ENCODE measurements at regions not wholly inside any gene's neighbourhood (a gene's known extent, or its start where the extent isn't known, plus 50 kb on each side); places are given as distances from the start of the nearest gene placed in this dataset.

DNA sequence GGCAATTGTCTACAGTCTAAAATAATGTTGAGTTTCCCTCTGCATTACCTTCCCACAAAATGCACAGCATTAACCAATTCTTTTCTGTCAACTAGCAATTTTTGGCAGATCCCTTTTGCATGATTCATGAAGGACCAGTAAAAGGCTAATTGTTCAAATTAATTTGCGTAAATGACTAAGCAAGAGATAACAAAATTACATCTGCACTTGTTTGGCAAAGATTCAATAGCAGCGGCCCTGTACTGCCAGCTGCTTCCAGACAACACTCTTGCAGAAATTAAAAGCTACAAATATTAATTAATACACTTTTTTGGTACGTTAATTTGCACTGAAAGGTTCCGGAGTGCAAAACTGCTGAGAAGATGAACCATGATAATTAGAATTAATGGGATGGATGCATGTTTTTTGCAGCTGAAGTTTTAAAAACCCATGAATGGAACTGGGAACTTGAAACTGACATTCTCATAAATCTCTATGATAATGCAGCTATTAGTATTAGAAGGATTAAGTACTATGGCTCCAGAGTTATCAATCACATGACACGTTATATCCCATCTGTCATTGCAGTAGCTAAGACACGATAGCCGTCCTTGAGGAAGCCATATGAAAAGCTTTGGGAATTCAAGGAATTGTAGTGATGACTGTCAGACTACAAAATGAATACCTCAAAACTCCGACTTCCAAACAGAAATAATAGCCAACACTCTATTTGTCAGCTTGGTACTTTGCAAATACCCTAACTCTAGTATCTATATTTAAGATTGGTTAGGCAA is 1268.3 kb upstream of the ACVR2A start:
- intact Hi-C loops (cut with micrococcal nuclease; ENCODE audit: unreplicated experiment) (no loop called here), in situ Hi-C loops (cut with HindIII; ENCODE audit: low pct_unique_long_range_greater_than_20kb, low sequenced_read_pairs) (no loop called here)
- Histone ChIP-seq H3K4me3 (ENCODE audit: low read depth in 2 of 2, low read length in 2 of 2) (no peak overlapping the region), H3K27me3 (ENCODE audit: control insufficient read depth, insufficient read depth, low read length) (no peaks in the 10 kb centered on the region), H3K36me3 (ENCODE audit: control insufficient read depth, insufficient read depth, low read length) (no peaks in the 10 kb centered on the region), H3K4me1 (ENCODE audit: control insufficient read depth, insufficient read depth, low read length) (no peaks in the 10 kb centered on the region; the same call in 1 of the 2 replicates), H3K9me3 (ENCODE audit: control insufficient read depth, insufficient read depth, low read depth, low read length) (no peaks in the 10 kb centered on the region), H3K27ac (ENCODE audit: low read length) (no peak overlapping the region)
- no peak for DNase-seq (ENCODE audit: low read depth, low spot score)
- no TSS peak for BruUV-seq (replicated peaks)
- POLR2A ChIA-PET: no interaction called here
- TF ChIP-seq, protein P1, sequence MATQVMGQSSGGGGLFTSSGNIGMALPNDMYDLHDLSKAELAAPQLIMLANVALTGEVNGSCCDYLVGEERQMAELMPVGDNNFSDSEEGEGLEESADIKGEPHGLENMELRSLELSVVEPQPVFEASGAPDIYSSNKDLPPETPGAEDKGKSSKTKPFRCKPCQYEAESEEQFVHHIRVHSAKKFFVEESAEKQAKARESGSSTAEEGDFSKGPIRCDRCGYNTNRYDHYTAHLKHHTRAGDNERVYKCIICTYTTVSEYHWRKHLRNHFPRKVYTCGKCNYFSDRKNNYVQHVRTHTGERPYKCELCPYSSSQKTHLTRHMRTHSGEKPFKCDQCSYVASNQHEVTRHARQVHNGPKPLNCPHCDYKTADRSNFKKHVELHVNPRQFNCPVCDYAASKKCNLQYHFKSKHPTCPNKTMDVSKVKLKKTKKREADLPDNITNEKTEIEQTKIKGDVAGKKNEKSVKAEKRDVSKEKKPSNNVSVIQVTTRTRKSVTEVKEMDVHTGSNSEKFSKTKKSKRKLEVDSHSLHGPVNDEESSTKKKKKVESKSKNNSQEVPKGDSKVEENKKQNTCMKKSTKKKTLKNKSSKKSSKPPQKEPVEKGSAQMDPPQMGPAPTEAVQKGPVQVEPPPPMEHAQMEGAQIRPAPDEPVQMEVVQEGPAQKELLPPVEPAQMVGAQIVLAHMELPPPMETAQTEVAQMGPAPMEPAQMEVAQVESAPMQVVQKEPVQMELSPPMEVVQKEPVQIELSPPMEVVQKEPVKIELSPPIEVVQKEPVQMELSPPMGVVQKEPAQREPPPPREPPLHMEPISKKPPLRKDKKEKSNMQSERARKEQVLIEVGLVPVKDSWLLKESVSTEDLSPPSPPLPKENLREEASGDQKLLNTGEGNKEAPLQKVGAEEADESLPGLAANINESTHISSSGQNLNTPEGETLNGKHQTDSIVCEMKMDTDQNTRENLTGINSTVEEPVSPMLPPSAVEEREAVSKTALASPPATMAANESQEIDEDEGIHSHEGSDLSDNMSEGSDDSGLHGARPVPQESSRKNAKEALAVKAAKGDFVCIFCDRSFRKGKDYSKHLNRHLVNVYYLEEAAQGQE (IDR thresholded peaks at IDR 0.05; ENCODE audit: insufficient read depth in 1 of 2, low read depth in 2 of 2, low read length in 1 of 2): no peak
- TF ChIP-seq SIN3A (IDR thresholded peaks at IDR 0.05; ENCODE audit: borderline replicate concordance, insufficient read depth, low read depth, low read length): no peak
- TF ChIP-seq CTCF (IDR thresholded peaks at IDR 0.05): no peak
- TF ChIP-seq POLR2AphosphoS5 (IDR thresholded peaks at IDR 0.05; ENCODE audit: low read depth, low read length): no peak
- no peak for TF ChIP-seq TCF7L2 (IDR thresholded peaks at IDR 0.05; ENCODE audit: low read depth, low read length)
- CTCF ChIA-PET: no interaction called here
- no peak for ATAC-seq

- intact Hi-C loops (cut with micrococcal nuclease; ENCODE audit: unreplicated experiment): no loop called here
Observed at GRCh38 chr2:146572598-146572997, 1272.2 kb upstream of the ACVR2A start.

More at GRCh38 chr2:146572598-146572997, 1272.2 kb upstream of the ACVR2A start:
- TF ChIP-seq TCF7L2 (IDR thresholded peaks at IDR 0.05; ENCODE audit: low read depth, low read length) (no peak), POLR2AphosphoS5 (IDR thresholded peaks at IDR 0.05; ENCODE audit: low read depth, low read length) (no peak), CTCF (IDR thresholded peaks at IDR 0.05) (no peak), SIN3A (IDR thresholded peaks at IDR 0.05; ENCODE audit: borderline replicate concordance, insufficient read depth, low read depth, low read length) (no peak)
- TF ChIP-seq, protein P1 (IDR thresholded peaks at IDR 0.05; ENCODE audit: insufficient read depth in 1 of 2, low read depth in 2 of 2, low read length in 1 of 2): no peak
- H3K27ac ChIP-seq (ENCODE audit: low read length): no peak overlapping the region
- H3K27me3 ChIP-seq (ENCODE audit: control insufficient read depth, insufficient read depth, low read length): no peaks in the 10 kb centered on the region
- no peak overlapping the region for H3K4me3 ChIP-seq (ENCODE audit: low read depth in 2 of 2, low read length in 2 of 2)
- no peaks in the 10 kb centered on the region for H3K9me3 ChIP-seq (ENCODE audit: control insufficient read depth, insufficient read depth, low read depth, low read length)
- in situ Hi-C loops (cut with HindIII; ENCODE audit: low pct_unique_long_range_greater_than_20kb, low sequenced_read_pairs): no loop called here
- DNase-seq (ENCODE audit: low read depth, low spot score) (no peak), ATAC-seq (no peak)
- BruUV-seq (replicated peaks): no TSS peak
- ChIA-PET CTCF (no interaction called here), POLR2A (no interaction called here)
- H3K36me3 ChIP-seq (ENCODE audit: control insufficient read depth, insufficient read depth, low read length): no peaks in the 10 kb centered on the region
- no peaks in the 10 kb centered on the region for H3K4me1 ChIP-seq (ENCODE audit: control insufficient read depth, insufficient read depth, low read length)
